GM12878 (cell line): ENCODE measurements at regions not wholly inside any gene's neighbourhood (a gene's known extent, or its start where the extent isn't known, plus 50 kb on each side); places are given as distances from the start of the nearest gene placed in this dataset.

Experiments
- ASH2L ChIP-seq: fragments of 300-600, 200-600 bp; sonication (generic); IDR thresholded peaks from 2 replicates; pipeline ENCODE4 v1.6.1; 2017; ENCODE audit warnings: low read depth, mild to moderate bottlenecking, borderline replicate concordance
- ATF7 ChIP-seq: fragments of 450-650 bp; IDR thresholded peaks from 2 replicates; pipeline ENCODE4 v1.6.1; 2016; ENCODE audit warnings: low read depth, mild to moderate bottlenecking
- CBX5 ChIP-seq: sonication (generic); IDR thresholded peaks from 2 replicates; pipeline ENCODE4 v1.6.1; 2016; ENCODE audit warnings: low read depth, moderate library complexity, mild to moderate bottlenecking, inconsistent platforms
- CREB1 ChIP-seq: IDR thresholded peaks from 2 replicates; pipeline ENCODE4 v1.6.1; 2012; ENCODE audit warnings: low read depth, mild to moderate bottlenecking, inconsistent platforms
- CREM ChIP-seq: IDR thresholded peaks from 2 replicates; pipeline ENCODE4 v1.6.1; 2014; ENCODE audit warnings: antibody characterized with exemption, low read depth
- EP300 ChIP-seq, 2 experiments: fragments of 150-350 bp in 1 of 2; IDR thresholded peaks; 2 replicates each; pipeline ENCODE4 v1.6.1; 2011 to 2012; ENCODE audit warnings: low read depth in 2 of 2, low read length in 2 of 2, borderline replicate concordance in 1 of 2, improper control_type of control experiment in 1 of 2, inconsistent platforms in 1 of 2; ENCODE audit not compliant: control insufficient read depth in 1 of 2
- GABPA ChIP-seq: IDR thresholded peaks from 2 replicates; pipeline ENCODE4 v1.6.1; 2014; ENCODE audit warnings: antibody characterized with exemption, low read depth, mild to moderate bottlenecking, inconsistent platforms
- HDGF ChIP-seq: fragments of 450-650 bp; IDR thresholded peaks from 2 replicates; pipeline ENCODE4 v1.6.1; 2016; ENCODE audit warnings: antibody characterized with exemption
- IKZF1 ChIP-seq: fragments of 450-650 bp; conservative IDR thresholded peaks from 2 replicates; pipeline ENCODE4 v1.6.1; 2017; ENCODE audit warnings: antibody characterized with exemption, mild to moderate bottlenecking
- NRF1 ChIP-seq: conservative IDR thresholded peaks from 2 replicates; pipeline ENCODE4 v1.6.1; 2011; ENCODE audit warnings: mild to moderate bottlenecking, low read depth, low read length, improper control_type of control experiment
- PAX5 ChIP-seq: IDR thresholded peaks from 2 replicates; pipeline ENCODE4 v1.6.1; 2011; ENCODE audit warnings: low read depth, low read length, borderline replicate concordance
- PBX3 ChIP-seq: IDR thresholded peaks from 2 replicates; pipeline ENCODE4 v1.6.1; 2011; ENCODE audit warnings: mild to moderate bottlenecking, low read depth, low read length, moderate library complexity; ENCODE audit not compliant: insufficient replicate concordance
- POLR2AphosphoS2 ChIP-seq: IDR thresholded peaks from 2 replicates; pipeline ENCODE4 v1.6.1; 2011; ENCODE audit warnings: low read depth, mild to moderate bottlenecking, low read length, improper control_type of control experiment, moderate library complexity
- RAD51 ChIP-seq: fragments of 450-650 bp; IDR thresholded peaks from 2 replicates; pipeline ENCODE4 v1.6.1; 2016; ENCODE audit warnings: moderate library complexity, mild to moderate bottlenecking, inconsistent platforms
- SIX5 ChIP-seq: IDR thresholded peaks from 2 replicates; pipeline ENCODE4 v1.6.1; 2011; ENCODE audit warnings: mild to moderate bottlenecking, low read depth, low read length, moderate library complexity; ENCODE audit not compliant: severe bottlenecking
- SMC3 ChIP-seq: IDR thresholded peaks from 2 replicates; pipeline ENCODE4 v1.6.1; 2011; ENCODE audit warnings: low read length, improper control_type of control experiment, borderline replicate concordance
- SPI1 ChIP-seq: IDR thresholded peaks from 2 replicates; pipeline ENCODE4 v1.6.1; 2011; ENCODE audit warnings: low read depth, mild to moderate bottlenecking, low read length, moderate library complexity, borderline replicate concordance; ENCODE audit not compliant: insufficient read depth
- TBL1XR1 ChIP-seq: IDR thresholded peaks from 2 replicates; pipeline ENCODE4 v1.6.1; 2012; ENCODE audit warnings: low read depth, low read length, improper control_type of control experiment
- YY1 ChIP-seq: IDR thresholded peaks from 2 replicates; pipeline ENCODE4 v1.6.1; 2011; ENCODE audit warnings: low read depth, mild to moderate bottlenecking, low read length
- ZBTB40 ChIP-seq: fragments of 450-650 bp; IDR thresholded peaks from 2 replicates; pipeline ENCODE4 v1.6.1; 2016; ENCODE audit warnings: mild to moderate bottlenecking, moderate library complexity, borderline replicate concordance
- ZNF207 ChIP-seq: fragments of 450-650 bp; IDR thresholded peaks from 2 replicates; pipeline ENCODE4 v1.6.1; 2014; ENCODE audit warnings: antibody characterized with exemption, mild to moderate bottlenecking, borderline replicate concordance
- ZNF24 ChIP-seq: fragments of 450-650 bp; IDR thresholded peaks from 2 replicates; pipeline ENCODE4 v1.6.1; 2017; ENCODE audit warnings: antibody characterized with exemption, mild to moderate bottlenecking
- ZNF592 ChIP-seq: fragments of 450-650 bp; IDR thresholded peaks from 2 replicates; pipeline ENCODE4 v1.6.1; 2017; ENCODE audit warnings: mild to moderate bottlenecking, moderate library complexity

- TF ChIP-seq GABPA (no peak; the same call in 1 of the 2 replicates), NRF1 (no peak), CBX5 (no peak), IKZF1 (no peak; the same call in 1 of the 2 replicates), ZNF24 (peak; percentile 64; the same call in 1 of the 2 replicates), SIX5 (no peak), CREB1 (0 out of 2 replicates have a peak, but pooled peaks have one; percentile 33), CREM (no peak), ASH2L (no peak), SPI1 (no peak), YY1 (no peak), ATF7 (0 out of 2 replicates have a peak, but pooled peaks have one; percentile 7), POLR2AphosphoS2 (no peak), ZBTB40 (peak; percentile 68), ZNF592 (no peak), PBX3 (no peak), TBL1XR1 (no peak), PAX5 (no peak), RAD51 (peak; percentile 48; the same call in 1 of the 2 replicates), SMC3 (no peak), ZNF207 (no peak), EP300 (IDR thresholded peaks at IDR 0.05; ENCODE audit: borderline replicate concordance in 1 of 2, control insufficient read depth in 1 of 2, low read depth in 2 of 2, low read length in 2 of 2) (no peak; a peak in 1 of 4 replicates), HDGF (no peak)
Observed at GRCh38 chr12:93244514-93245077, 133.1 kb upstream of the NUDT4 start (continued).
